Thyroid gland (tissue), 4 donors: ENCODE measurements at regions not wholly inside any gene's neighbourhood (a gene's known extent, or its start where the extent isn't known, plus 50 kb on each side); places are given as distances from the start of the nearest gene placed in this dataset.

Experiments used
- POLR2A ChIP-seq, 2 donors: fragments of 450-650 bp; IDR thresholded peaks; one replicate each; pipeline ENCODE4 v1.6.1; 2017; ENCODE audit warnings: antibody characterized with exemption in 2 of 2, mild to moderate bottlenecking in 2 of 2, moderate library complexity in 1 of 2
- TF ChIP-seq, protein P1 (sequence below), 6 experiments: fragments of 200-600 bp in 3 of 6; fragments of 450-650 bp in 3 of 6; sonication (generic) in 3 of 6; IDR thresholded peaks; one replicate each; pipeline ENCODE4 v1.5.1; 2016 to 2019; ENCODE audit warnings: antibody characterized with exemption in 6 of 6, mild to moderate bottlenecking in 2 of 6, inconsistent platforms in 1 of 6, moderate library complexity in 1 of 6

DNA sequence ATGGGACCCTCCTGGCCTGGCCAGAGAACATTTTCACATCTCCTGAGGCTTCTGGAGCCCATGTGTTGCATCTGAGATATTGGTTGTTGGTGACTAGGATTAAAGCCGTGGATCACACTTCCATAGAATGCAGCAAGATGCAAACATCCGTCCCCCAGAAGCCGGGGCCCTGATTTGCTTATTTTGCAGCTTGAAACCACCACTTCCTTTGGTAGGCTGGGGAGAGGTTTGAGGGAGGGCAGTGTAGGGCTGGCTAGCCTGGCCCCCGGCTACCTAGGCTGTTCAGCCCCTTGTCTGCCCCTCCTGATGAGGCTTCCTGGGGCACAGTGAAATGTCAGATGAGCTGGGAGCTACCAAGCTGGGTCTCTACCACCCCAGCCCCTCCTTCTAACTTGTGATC lies 209.7 kb upstream of the PWP1 start:
- TF ChIP-seq, protein P1, sequence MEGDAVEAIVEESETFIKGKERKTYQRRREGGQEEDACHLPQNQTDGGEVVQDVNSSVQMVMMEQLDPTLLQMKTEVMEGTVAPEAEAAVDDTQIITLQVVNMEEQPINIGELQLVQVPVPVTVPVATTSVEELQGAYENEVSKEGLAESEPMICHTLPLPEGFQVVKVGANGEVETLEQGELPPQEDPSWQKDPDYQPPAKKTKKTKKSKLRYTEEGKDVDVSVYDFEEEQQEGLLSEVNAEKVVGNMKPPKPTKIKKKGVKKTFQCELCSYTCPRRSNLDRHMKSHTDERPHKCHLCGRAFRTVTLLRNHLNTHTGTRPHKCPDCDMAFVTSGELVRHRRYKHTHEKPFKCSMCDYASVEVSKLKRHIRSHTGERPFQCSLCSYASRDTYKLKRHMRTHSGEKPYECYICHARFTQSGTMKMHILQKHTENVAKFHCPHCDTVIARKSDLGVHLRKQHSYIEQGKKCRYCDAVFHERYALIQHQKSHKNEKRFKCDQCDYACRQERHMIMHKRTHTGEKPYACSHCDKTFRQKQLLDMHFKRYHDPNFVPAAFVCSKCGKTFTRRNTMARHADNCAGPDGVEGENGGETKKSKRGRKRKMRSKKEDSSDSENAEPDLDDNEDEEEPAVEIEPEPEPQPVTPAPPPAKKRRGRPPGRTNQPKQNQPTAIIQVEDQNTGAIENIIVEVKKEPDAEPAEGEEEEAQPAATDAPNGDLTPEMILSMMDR (IDR thresholded peaks at IDR 0.05): no peak
- no peak for TF ChIP-seq POLR2A (IDR thresholded peaks at IDR 0.05)
